SHP77 (cell line): ENCODE measurements at regions not wholly inside any gene's neighbourhood (a gene's known extent, or its start where the extent isn't known, plus 50 kb on each side); places are given as distances from the start of the nearest gene placed in this dataset.

Experiments used
- DNase-seq, 2 experiments: peaks; one replicate each; lab custom pipeline; 2025; lab: John Stamatoyannopoulos, UW

DNA sequence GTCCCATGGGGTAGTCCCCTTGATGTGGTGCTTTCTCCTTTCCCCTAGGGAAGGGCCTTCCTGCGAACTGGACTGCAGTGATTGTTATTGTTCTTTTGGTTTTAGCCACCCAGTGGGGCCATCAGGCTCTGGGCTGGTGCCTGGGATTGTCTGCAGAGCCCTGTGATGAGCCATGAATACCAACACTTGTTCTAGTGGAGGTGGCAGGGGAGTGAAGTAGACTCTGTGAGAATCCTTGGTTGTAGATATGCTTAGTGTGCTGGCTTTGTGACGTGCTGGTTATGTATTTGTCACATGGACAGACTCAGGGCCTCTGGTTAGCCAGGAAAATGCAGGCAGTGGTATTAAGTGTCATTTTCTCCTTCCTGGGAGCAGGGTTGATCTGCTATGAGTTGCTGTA lies 51.8 kb upstream of the NDUFB4 start:
- DNase-seq, result no peak

DNA sequence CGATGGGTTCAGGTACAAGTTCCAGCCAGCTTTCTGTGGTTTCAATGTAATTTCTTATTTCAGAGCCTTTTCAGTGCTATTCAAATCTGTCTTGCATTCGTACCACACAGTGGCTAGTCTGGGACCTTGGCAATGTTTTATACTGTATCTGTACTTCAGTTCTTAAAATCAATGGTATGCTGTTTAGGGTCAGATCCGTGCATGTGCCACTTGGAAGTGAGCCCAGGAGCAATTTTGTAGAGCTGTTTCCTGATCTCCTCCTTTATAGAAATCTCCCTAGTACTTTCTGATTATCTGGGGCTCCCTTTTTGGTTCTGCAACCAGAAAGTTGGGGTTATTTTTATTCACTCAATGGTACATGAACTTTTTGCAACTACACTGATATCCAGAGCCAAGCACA lies 59.5 kb upstream of the NDUFB4 start:
- no peak for DNase-seq

DNA sequence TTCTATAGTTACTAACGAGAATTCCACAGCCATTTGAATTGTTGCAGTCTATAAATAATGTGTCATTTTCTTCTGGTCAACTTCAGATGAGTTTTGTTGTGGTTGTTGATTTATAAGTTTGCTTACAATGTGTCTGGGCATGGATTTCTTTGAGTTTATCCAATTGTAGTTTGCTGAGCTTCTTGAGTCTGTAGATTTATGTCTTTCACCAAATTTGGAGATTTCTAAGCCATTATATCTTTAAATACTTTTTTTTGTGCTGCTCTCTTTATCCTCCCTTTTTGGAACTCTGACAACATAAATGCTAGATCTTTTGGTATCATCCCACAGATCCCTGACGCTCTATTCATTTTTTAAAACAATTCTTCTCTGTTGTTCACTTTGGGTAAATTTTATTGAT lies 63.2 kb upstream of the NDUFB4 start:
- no peak for DNase-seq

DNA sequence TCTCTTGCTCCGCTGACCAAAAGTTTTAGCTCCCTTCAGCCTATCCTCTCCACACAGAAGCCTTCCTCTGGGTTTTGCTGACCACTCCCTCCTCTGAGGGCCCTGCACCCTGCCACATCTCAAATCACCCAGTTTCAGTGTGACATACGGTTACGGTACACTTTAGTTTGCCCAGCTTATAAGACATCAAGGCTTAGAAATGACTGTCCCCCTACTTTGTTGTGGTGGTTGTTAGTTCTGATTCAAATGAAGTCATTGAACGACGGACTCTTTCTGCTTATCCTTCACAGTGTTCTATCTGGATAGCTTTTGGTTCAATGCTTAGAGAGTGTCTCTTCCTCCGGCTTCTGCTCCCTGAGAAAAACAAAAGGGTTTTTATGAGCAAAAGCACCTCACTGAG lies 68.0 kb upstream of the NDUFB4 start:
- DNase-seq, result no peak

DNA sequence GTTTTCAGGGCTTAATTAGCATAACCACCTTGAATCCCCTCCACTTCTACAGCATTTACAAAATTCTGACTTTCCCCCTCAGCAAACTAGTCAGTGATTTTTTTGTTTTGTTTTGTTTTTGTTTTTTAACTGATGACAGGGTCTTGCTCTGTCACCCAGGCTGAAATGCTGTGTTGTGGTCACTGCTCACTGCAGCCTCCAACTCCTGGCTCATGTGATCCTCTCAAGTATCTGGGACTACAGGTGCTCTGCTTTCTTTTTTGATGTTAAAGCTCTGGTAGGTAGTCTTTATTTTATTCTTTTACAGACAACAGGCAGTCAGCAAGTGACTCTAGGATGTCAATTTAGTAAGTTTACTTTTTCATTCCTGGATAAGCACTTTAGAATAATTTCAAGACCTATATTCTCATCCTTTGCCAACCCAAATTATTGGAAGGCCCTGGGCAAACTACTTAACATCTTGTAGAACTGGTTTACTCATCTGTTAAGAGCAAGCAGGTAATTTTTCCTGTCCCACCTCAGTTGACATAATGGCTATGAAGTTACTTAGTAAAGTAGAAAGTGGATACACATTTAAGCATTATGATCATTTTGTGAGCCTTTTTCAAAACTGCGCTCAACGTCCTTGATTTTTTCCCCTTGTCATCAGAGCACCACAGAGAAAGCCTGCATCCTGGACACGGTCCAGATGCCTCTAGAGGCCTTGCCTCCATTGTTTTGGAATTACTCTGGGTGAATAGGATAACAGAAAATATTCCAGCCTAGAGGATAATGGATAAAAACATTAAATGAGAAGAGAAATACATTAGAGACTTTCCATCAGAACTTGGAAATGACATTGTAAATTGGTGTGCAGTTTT lies 69.9 kb upstream of the NDUFB4 start:
- no peak for DNase-seq

DNA sequence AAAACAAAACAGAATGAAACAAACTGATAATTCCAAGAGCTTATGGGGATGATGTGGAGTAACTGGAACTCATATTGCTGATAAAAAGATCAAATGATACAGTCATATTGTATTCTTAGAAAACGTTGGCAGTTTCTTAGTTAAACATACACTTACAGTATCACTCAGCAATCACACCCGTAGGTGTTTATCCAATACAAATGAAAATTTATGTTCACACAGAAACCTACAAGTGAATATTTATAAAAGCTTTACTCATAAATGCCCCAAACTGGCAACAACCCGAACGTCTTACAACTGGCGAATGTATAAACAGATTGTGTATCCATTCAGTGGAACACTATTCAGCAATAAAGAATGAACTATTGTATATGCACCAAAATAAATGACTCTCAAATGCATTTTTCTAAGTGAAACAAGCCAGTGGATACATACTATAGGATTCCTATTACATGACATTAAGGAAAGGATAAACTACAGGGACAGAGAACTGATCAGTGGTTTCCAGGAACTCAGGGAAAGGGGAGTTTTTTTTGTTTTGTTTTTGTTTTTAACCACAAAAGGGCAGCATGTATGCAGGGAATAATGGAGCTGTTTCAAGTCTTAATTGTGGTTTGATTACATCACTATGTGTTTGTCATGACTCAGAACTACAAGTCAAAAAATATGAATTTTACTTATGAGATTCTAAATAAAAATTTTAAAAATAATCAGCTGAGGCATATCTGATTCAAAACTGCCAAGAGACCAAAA lies 71.8 kb upstream of the NDUFB4 start:
- no peak for DNase-seq

DNA sequence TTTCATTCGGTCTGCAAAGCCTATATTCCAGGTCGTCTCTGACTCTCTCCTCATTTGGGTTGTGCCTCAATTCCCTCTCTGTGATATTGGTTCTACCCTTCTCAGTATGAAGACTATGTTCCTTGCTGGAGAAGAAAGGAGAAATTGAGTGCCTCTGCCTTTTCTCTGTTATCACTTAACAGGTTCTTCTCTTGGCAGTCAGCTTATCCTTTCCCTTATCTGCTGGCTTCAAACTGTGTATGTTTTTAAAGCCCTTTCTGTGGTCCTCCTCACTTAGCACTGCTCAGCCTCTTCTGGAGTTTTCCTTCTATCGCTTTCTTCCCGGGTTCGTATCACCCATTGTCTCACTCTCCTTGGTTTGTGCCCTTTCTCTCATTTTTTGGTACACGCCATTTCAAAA lies 65.3 kb upstream of the FSTL1 start:
- DNase-seq, result no peak

DNA sequence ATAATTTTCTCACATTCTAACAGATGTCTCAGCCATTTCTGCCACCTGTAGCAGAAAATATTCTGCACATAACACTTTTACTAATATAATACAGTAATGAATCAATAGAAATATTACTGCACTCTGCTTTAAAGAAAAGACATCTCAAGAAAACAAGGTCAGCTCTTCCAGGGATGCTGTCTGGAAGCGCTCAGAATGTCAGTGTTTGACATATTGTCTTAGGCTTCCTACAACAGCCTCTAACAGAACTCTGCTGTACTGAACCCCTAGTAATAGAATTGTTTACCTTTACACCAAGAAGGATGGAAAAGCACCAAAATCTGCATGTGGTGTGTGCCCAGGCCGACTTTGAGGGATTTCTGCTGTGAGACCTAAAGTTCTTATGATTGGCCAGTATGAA lies 61.9 kb upstream of the FSTL1 start:
- no peak for DNase-seq

DNA sequence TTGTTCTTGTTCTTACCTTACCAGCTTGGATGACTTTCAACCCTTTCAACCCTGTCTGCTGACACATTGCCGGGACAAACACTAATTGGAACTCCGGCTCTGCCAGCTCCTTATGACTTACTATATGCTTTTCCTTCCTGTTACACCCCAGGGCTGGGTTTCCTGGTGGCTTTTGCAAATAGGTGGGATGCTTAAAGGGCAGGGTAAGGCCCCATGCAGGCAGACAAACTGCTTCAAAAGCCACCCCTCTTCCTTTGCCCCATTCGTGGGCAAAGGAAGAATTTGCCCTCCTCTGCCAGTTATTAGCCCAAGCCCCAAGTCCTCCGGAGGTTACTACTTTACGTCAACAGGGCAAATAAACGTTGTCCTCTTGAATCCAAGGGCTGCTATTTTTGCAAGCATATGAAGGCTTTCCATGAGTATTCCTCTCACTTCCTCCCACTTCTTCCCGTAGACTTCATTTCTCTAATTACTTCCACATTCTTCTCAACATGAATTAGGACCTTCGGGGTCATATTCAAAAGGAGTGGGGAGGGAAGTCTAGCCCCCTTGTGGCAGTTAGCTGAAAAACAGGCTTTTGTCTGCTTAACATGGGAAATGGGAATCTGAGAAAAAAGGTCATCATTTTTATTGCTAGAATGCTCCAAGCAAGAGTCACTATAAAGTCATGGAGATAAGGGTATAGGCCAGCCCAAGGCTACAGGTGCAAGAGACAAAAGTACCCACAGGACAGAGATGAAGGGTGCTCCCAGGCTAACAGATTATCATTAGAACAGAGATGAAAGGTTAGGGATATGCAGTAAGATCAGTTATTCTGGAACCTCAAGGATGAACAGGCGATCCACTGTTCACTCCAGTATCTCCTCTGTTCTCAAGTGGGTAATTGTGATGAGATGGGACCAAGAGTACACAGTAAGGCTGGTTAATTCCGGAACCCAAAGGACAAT lies 56.3 kb upstream of the FSTL1 start:
- DNase-seq, result peak; percentile 6 to 34

DNA sequence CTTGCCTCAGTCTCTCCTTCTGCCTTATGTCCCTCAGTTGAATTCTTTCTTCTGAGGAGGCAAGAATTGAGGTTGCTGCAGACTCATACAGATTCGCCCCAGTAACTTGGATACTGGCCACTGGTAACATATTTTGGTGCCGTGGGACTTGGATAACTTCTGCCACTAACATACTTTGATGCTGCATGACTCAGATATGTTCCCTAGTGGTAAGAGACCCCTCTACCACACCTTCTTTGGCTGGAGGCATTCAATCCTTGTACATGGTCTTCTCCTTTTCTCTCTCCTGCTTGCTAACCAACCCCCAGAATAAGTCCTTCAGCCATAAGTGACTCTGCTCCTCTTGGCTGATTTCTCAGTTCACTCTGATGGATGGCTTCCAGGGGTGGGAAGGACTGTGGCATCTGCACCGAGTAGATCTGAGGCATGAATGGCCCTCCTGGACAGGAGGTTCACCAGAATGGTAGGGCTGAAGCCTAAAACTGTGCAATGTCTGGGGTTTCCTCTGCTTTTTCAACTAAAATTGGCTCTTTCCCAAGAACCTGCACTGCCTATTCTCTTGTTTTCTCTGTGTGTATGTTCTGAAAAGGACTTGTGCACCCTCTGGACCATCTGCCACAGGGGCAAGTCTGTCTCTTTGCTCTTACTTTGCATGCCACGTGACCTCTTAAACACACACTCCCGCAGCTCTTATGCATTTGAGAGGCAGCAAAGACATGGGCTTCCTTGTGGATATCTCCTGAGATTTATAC lies 55.5 kb upstream of the FSTL1 start:
- no peak for DNase-seq

DNA sequence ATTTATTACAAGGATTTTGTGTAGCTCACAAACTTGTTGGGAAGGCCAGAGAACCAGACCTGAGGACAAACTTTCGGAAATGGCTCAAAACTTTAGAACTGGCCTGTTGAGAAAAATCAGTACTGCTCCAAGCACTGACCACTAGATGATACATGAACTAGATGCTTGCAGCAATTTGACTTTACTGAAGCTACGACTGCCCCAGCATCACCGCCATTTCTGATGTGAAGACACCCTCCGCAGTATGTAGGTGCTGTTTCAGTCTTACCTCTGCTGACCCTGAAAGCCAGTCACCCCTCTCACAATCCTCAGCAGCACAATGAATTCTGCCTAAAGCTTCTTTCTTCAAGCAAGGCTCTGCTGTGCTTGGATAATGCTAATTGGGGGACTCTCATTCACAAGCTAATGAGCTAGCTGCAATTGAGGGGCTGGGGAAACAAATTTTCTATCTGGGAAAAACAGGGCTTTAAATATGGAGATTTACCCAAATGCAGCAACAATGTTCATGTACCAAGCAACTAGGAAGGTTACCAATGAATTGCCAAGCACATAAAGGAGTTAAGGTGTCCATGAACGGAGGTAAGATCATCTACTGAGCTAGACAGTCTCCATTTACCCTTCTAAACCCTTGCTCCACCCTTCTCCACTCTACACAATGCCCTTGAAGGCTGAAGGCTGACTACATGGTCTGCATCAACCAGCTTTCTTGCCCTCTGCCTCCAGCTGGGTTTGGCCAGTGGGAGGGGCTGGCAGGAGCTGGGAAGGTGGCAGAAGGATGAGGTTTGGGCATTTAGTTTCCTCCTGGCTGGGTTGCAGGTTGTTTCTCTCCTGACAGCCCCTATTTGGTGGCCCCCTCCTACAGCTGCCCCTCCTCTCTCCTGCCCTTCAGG lies 53.2 kb upstream of the FSTL1 start:
- no peak for DNase-seq

DNA sequence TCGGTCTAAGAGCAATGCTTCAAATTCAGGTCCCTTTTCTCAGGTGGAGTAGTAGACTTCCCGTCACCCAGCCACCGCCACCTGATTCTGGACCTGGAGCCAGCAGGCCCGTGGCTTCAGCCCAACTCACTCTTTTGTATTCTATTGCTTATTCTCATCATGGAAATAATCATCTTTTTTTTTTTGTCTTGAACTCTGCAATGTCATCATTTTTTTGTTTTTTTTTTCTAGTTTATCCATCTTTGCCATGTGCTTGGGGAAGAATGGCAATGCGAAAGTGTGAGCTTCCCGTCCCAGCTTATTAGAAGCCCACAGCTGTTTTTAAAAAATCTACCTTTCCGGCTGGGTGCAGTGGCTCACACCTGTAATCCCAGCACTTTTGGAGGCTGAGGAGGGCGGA lies 51.3 kb upstream of the FSTL1 start:
- DNase-seq, result no peak
